A549 (cell line): ENCODE measurements at regions not wholly inside any gene's neighbourhood (a gene's known extent, or its start where the extent isn't known, plus 50 kb on each side); places are given as distances from the start of the nearest gene placed in this dataset.

ENCODE experiments used
- ATAC-seq, 2 experiments: fragments of 200-7000 bp in 1 of 2; fragments of >200 bp in 1 of 2; cut with Nextera tagmentation in 1 of 2; cut with Tn5 transposase in 1 of 2; 3 replicates each; pipeline versions ENCODE4 v1.8.0 to v1.9.1; 2018 to 2020; ENCODE audit warnings: mild to moderate bottlenecking in 1 of 2, moderate library complexity in 1 of 2
- CTCF ChIA-PET: fragments of 300-600 bp; sonication (Branson Sonifier 250); formaldehyde crosslinking; extraction: SDS; loops from one replicate; lab custom pipeline; 2021; ENCODE audit warnings: antibody characterized with exemption, inconsistent platforms; lab: Yijun Ruan, JAX
- POLR2A ChIA-PET: fragments of 350-600 bp; formaldehyde crosslinking; extraction: SDS; loops from one replicate; lab custom pipeline; 2021; ENCODE audit warnings: antibody characterized with exemption, inconsistent platforms; lab: Yijun Ruan, JAX
- DNase-seq, 2 experiments: peaks; one replicate each; pipeline versions ENCODE4 v3.0.0 to v3.0.0-alpha.2; 2011 to 2016; ENCODE audit warnings: low read depth in 1 of 2, low spot score in 1 of 2
- FAIRE-seq: peaks from 2 replicates; lab custom pipeline; 2011; peaks lifted over from hg19 to GRCh38; lab: Jason Lieb, UNC
- H3K27ac ChIP-seq, 2 experiments: fragments of >200 bp; sonication (Bioruptor Twin); formaldehyde crosslinking; 3 replicates each; pipeline ENCODE4 v1.5.1; 2016 to 2017
- H3K4me1 ChIP-seq: fragments of >200 bp; sonication (Bioruptor Twin); formaldehyde crosslinking; 3 replicates; pipeline ENCODE4 v1.6.1; 2016
- H3K4me2 ChIP-seq: fragments of >200 bp; sonication (Bioruptor Twin); formaldehyde crosslinking; 3 replicates; pipeline ENCODE4 v1.6.1; 2016
- H3K4me3 ChIP-seq: fragments of >200 bp; sonication (Bioruptor Twin); formaldehyde crosslinking; 3 replicates; pipeline ENCODE4 v1.5.1; 2016
- H3K9me3 ChIP-seq: fragments of >200 bp; sonication (Bioruptor Twin); formaldehyde crosslinking; 3 replicates; pipeline ENCODE4 v1.6.1; 2016
- CBX2 ChIP-seq: fragments of 200-600 bp; sonication (generic); IDR thresholded peaks from 2 replicates; pipeline ENCODE4 v1.6.1; 2016; ENCODE audit warnings: low read depth, mild to moderate bottlenecking, borderline replicate concordance
- CBX8 ChIP-seq: fragments of 200-600 bp; sonication (generic); IDR thresholded peaks from 2 replicates; pipeline ENCODE4 v1.6.1; 2016
- CHD2 ChIP-seq: fragments of 150-350 bp; IDR thresholded peaks from 2 replicates; pipeline ENCODE4 v1.6.1; 2014; ENCODE audit warnings: low read length; ENCODE audit not compliant: partially characterized antibody
- FOXS1 ChIP-seq: fragments of 250-450 bp; sonication (Bioruptor Pico); IDR thresholded peaks from 2 replicates; pipeline ENCODE4 v1.5.0; 2020; ENCODE audit warnings: mild to moderate bottlenecking, moderate library complexity
- HOXB13 ChIP-seq: fragments of 250-450 bp; sonication (Bioruptor Pico); IDR thresholded peaks from 2 replicates; pipeline ENCODE4 v1.5.0; 2020; ENCODE audit warnings: low read depth, mild to moderate bottlenecking, moderate library complexity
- JUN ChIP-seq, 2 experiments: fragments of >200 bp; sonication (Bioruptor Twin); formaldehyde crosslinking; IDR thresholded peaks; 2 replicates in 1 of 2; 3 replicates in 1 of 2; pipeline ENCODE4 v1.6.1; 2016 to 2017
- MAFK ChIP-seq: fragments of 450-650 bp; IDR thresholded peaks from 2 replicates; pipeline ENCODE4 v1.6.1; 2014; ENCODE audit not compliant: partially characterized antibody
- MAZ ChIP-seq: fragments of 150-350 bp; IDR thresholded peaks from 2 replicates; pipeline ENCODE4 v1.6.1; 2014; ENCODE audit warnings: antibody characterized with exemption, low read depth, low read length, borderline replicate concordance
- MYC ChIP-seq: IDR thresholded peaks from 2 replicates; pipeline ENCODE4 v1.6.1; 2012; ENCODE audit warnings: mild to moderate bottlenecking, inconsistent platforms, low read length, improper control_type of control experiment, borderline replicate concordance
- NR3C1 ChIP-seq: fragments of >200 bp; sonication (Bioruptor Twin); formaldehyde crosslinking; IDR thresholded peaks from 3 replicates; pipeline ENCODE4 v1.6.1; 2017
- RAD21 ChIP-seq, 2 experiments: fragments of >200 bp in 1 of 2; sonication (Bioruptor Twin) in 1 of 2; formaldehyde crosslinking in 1 of 2; IDR thresholded peaks in 1 of 2; conservative IDR thresholded peaks in 1 of 2; 2 replicates in 1 of 2; 3 replicates in 1 of 2; pipeline ENCODE4 v1.6.1; 2012 to 2018; ENCODE audit warnings: inconsistent platforms in 1 of 2
- RARB ChIP-seq: fragments of 250-450 bp; sonication (Bioruptor Pico); IDR thresholded peaks from 2 replicates; pipeline ENCODE4 v1.8.0; 2021; ENCODE audit warnings: mild to moderate bottlenecking, moderate library complexity
- SMC3 ChIP-seq: fragments of >200 bp; sonication (Bioruptor Twin); formaldehyde crosslinking; IDR thresholded peaks from 3 replicates; pipeline ENCODE4 v1.6.1; 2018; ENCODE audit warnings: inconsistent platforms
- ZC3H11A ChIP-seq: fragments of 450-650 bp; IDR thresholded peaks from 2 replicates; pipeline ENCODE4 v1.6.1; 2014; ENCODE audit warnings: antibody characterized with exemption, mild to moderate bottlenecking
- WGBS: methylation state at CpG from one replicate; pipeline ENCODE4 v1.1.6; 2017; ENCODE audit errors: missing lambda C conversion rate; 5-methylcytosine and 5-hydroxymethylcytosine counted together
- TF ChIP-seq, protein P1 (sequence below): IDR thresholded peaks from 2 replicates; pipeline ENCODE4 v1.6.1; 2012; ENCODE audit warnings: low read depth, borderline replicate concordance
- TF ChIP-seq, protein P2 (sequence below): IDR thresholded peaks from 2 replicates; pipeline ENCODE4 v1.6.1; 2012
- TF ChIP-seq, protein P3 (sequence below): fragments of 150-350 bp; IDR thresholded peaks from 2 replicates; pipeline ENCODE4 v1.6.1; 2014; ENCODE audit warnings: low read depth, mild to moderate bottlenecking, low read length

DNA sequence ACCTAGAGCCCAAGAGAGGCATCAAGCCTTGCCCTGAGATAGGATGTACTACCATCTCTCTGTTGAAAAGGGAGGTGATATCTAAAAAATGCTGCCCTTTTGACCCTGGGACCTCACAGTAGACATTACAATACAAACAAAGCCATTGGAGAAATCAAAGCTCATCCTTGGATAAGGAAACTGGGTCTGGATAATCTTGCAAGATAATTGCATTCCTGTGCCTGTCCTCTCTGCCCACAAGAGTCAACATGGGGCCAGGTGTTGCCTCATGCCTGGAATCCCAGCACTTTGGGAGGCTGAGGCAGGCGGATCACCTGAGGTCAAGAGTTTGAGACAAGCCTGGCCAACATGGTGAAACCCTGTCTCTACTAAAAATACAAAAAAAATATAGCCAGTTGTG, 57.3 kb upstream of the DLG1 start:
- Histone ChIP-seq H3K4me2 (no peak overlapping the region), H3K9me3 (peaks cover 14% of the 10 kb centered on the region; the same call in 2 of the 3 replicates), H3K4me1 (no peaks in the 10 kb centered on the region)
- TF ChIP-seq SMC3 (no peak), CBX8 (no peak)
- TF ChIP-seq, all 56 proteins: peak for 0
- POLR2A ChIA-PET: no interaction called here
- Histone ChIP-seq H3K27ac (no peak overlapping the region), H3K4me3 (no peak overlapping the region)
- 77% methylated on average over 1 of the region's 1 CpG for whole genome bisulfite sequencing
- no peak for FAIRE-seq
- peak in 1 of 2 experiments; percentile 5 for DNase-seq
- no peak for ATAC-seq
- CTCF ChIA-PET: no interaction called here

DNA sequence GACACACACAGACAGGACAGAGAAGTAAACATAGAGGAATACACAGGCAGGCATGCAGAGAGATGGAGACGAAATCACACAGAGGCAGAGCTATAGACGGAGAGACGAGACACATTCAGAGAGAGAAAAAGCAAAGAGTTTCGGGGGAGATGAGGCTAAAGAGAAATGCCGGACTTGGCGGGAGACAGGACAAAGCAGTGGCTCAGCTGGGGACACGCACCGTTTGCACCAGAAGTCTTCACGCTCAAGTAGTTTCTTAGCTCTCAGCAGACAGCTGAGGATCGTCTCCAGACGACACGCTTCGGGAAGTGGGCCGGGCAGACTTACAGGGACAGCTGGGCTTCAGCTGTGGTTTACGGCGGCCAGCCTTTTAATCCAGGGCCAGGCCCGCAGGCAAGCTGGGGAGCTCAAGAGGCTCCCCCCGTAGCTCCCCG, 56.2 kb upstream of the DLG1 start:
- no peak overlapping the region for H3K27ac ChIP-seq
- H3K4me1 ChIP-seq: no peaks in the 10 kb centered on the region
- peaks cover 10% of the 10 kb centered on the region; the same call in 2 of the 3 replicates for H3K9me3 ChIP-seq
- ATAC-seq: no peak
- no peak overlapping the region for H3K4me2 ChIP-seq
- TF ChIP-seq, protein P1, sequence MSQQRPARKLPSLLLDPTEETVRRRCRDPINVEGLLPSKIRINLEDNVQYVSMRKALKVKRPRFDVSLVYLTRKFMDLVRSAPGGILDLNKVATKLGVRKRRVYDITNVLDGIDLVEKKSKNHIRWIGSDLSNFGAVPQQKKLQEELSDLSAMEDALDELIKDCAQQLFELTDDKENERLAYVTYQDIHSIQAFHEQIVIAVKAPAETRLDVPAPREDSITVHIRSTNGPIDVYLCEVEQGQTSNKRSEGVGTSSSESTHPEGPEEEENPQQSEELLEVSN: no peak
- no peak for TF ChIP-seq NR3C1
- TF ChIP-seq, protein P2, sequence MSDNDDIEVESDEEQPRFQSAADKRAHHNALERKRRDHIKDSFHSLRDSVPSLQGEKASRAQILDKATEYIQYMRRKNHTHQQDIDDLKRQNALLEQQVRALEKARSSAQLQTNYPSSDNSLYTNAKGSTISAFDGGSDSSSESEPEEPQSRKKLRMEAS: no peak
- TF ChIP-seq CBX2: no peak
- TF ChIP-seq ZC3H11A: no peak
- TF ChIP-seq HOXB13 (CRISPR knock-in tag): no peak
- TF ChIP-seq, protein P3, sequence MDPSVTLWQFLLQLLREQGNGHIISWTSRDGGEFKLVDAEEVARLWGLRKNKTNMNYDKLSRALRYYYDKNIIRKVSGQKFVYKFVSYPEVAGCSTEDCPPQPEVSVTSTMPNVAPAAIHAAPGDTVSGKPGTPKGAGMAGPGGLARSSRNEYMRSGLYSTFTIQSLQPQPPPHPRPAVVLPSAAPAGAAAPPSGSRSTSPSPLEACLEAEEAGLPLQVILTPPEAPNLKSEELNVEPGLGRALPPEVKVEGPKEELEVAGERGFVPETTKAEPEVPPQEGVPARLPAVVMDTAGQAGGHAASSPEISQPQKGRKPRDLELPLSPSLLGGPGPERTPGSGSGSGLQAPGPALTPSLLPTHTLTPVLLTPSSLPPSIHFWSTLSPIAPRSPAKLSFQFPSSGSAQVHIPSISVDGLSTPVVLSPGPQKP: no peak
- TF ChIP-seq CBX8: no peak
- TF ChIP-seq FOXS1 (CRISPR knock-in tag): no peak
- no peak for TF ChIP-seq JUN (IDR thresholded peaks at IDR 0.05)
- TF ChIP-seq, all 56 proteins: peak for 0
- 89% methylated on average over 16 of the region's 19 CpGs for WGBS
- DNase-seq: no peak
- POLR2A ChIA-PET: no interaction called here
- CTCF ChIA-PET: interaction anchor here (0.7 kb wide), 1 partner anchor 97 kb away, joined by 3 read pairs; no protein-coding TSS in a partner anchor
- no peak for FAIRE-seq
- H3K4me3 ChIP-seq: no peak overlapping the region

DNA sequence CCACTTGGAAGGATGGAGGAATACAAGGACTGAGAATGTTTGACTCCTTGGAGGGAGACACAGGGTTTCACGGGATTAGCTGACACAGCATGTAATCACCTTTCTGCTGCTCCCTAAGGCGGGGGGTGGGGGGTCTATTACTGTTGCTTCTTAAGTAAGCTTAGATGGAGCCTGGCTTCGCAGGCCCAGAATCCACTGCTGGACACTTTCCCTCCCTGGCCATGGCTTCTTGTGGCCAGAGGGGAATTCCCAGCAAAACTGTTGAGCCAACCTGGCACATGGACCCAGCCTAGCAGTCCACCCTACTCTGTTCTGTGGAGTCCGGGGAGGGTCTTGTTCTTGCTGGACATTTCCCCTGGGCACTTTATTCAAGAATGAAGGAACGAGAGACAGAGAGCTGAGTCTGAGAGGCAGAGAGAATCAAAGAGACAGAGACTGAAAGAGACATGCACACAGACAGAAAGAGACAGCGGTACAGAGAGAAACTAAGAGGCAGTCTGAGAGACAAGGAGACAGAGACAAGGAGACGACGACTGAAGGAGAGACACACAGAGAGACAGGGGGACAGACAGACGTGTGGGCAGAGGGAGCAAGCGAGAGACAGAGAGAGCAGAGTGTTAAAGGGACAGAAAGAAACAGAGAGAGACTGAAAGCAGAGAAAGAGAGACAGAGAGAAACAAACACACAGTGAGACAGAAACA, 55.6 kb upstream of the DLG1 start:
- ChIA-PET POLR2A (no interaction called here), CTCF (interaction anchor here (0.7 kb wide), 1 partner anchor 97 kb away, joined by 3 read pairs; no protein-coding TSS in a partner anchor)
- FAIRE-seq: no peak

DNA sequence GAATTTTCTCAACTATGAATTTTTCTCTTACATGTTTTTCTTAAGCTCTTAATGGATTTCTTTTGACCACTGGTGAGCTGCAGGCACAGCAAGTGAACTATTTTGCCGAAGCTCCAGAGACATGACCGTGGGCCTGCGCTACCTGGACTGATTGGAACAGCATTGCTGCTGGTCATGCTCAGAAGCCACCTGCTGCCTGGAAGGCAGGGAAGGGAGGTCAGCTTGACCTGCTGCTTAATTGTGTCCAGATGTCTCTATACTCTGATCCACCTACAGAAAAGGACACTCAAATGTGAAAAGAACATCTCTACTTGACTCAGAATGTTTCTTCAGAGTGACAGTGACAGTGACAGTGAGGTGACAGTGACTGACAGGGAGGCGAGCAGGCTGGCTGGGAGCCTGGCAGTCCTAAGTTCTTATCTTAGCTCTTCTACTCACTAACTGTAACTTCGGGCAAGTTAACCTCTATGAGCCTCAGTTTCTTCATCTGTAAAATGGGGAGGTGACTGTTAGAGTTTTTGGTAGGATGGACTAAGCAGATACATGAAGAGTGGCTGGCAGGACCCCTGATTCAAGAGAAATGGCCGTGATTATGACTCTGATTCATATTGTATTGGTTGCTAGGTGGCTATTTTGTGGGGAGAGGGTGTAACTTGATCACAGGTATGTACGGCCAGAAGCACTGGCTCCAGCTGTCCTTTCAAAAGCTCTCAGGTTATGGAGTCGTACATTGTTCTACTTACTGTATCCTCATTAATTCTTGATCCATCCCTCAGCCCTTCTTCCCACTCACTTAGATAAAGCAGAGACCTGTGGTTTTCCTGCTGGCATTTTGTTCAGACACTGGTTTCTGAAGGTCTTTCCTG, 54.8 kb upstream of the DLG1 start:
- H3K9me3 ChIP-seq: no peaks in the 10 kb centered on the region
- POLR2A ChIA-PET: no interaction called here
- WGBS: 41% methylated on average over 8 of the region's 8 CpGs
- no peak overlapping the region for H3K27ac ChIP-seq
- ATAC-seq (no peak), FAIRE-seq (no peak), DNase-seq (no peak)
- CTCF ChIA-PET: no interaction called here
- H3K4me3 ChIP-seq: no peak overlapping the region
- TF ChIP-seq RAD21 (conservative IDR thresholded peaks at IDR 0.05 in 1 of 2, IDR thresholded peaks at IDR 0.05 in 1 of 2) (no peak), RARB (no peak), CHD2 (no peak), MAZ (no peak)
- H3K4me2 ChIP-seq: no peak overlapping the region
- H3K4me1 ChIP-seq: no peaks in the 10 kb centered on the region

More for the DNA sequence above, 55.6 kb upstream of the DLG1 start:
- H3K4me3 ChIP-seq: no peak overlapping the region
- TF ChIP-seq MAFK (peak; percentile 67), MYC (no peak)
- H3K27ac ChIP-seq: peak overlapping the region in 1 of 2 experiments; percentile 18; a peak in 1 of 6 replicates
- WGBS: 74% methylated on average over 8 of the region's 10 CpGs
- no peak overlapping the region for H3K4me2 ChIP-seq
- no peak for DNase-seq
- H3K9me3 ChIP-seq: peaks cover 5% of the 10 kb centered on the region; the same call in 2 of the 3 replicates
- no peaks in the 10 kb centered on the region for H3K4me1 ChIP-seq
- no peak; a peak in 1 of 6 replicates for ATAC-seq
